Adrenal gland (tissue), 9 donors: ENCODE measurements at regions not wholly inside any gene's neighbourhood (a gene's known extent, or its start where the extent isn't known, plus 50 kb on each side); places are given as distances from the start of the nearest gene placed in this dataset.
"Not testable (repeated sequence)": the region's sequence is repeated elsewhere in the genome, so short reads cannot be mapped to it uniquely, and the experiment has no call there.

Source experiments
- DNase-seq, 7 donors: peaks; one replicate each; pipeline ENCODE4 v3.0.0-alpha.2; 2019 to 2020
- H3K27ac ChIP-seq, 5 donors: fragments of 200-600 bp; sonication (generic) in 4 of 5; 1 replicate in 3 of 5; 2 replicates in 2 of 5; pipeline versions ENCODE4 v1.5.1 to v1.8.0; 2016 to 2020; ENCODE audit warnings: mild to moderate bottlenecking in 1 of 5
- H3K27me3 ChIP-seq: fragments of 200-600 bp; 2 replicates; pipeline ENCODE4 v1.8.0; 2021
- H3K36me3 ChIP-seq, 2 donors: fragments of 200-600 bp; replicated peaks in 1 of 2; 1 replicate in 1 of 2; 2 replicates in 1 of 2; pipeline versions ENCODE4 v1.5.1 to v1.8.0; 2018 to 2022
- H3K4me1 ChIP-seq, 2 donors: fragments of 200-600 bp; replicated peaks in 1 of 2; 1 replicate in 1 of 2; 2 replicates in 1 of 2; pipeline versions ENCODE4 v1.5.1 to v1.8.0; 2018 to 2021
- H3K4me3 ChIP-seq, 4 donors: fragments of 200-600 bp; sonication (generic) in 3 of 4; one replicate each; pipeline ENCODE4 v1.5.1; 2016 to 2018
- H3K9me3 ChIP-seq, 3 donors: fragments of 200-600 bp; sonication (generic) in 1 of 3; replicated peaks in 1 of 3; 1 replicate in 2 of 3; 2 replicates in 1 of 3; pipeline versions ENCODE4 v1.5.1 to v1.8.0; 2016 to 2021
- CTCF ChIP-seq, 6 experiments: fragments of 450-650 bp in 4 of 6; fragments of 200-600 bp in 2 of 6; sonication (generic) in 1 of 6; IDR thresholded peaks; 1 replicate in 5 of 6; 2 replicates in 1 of 6; pipeline versions ENCODE4 v1.5.1 to v1.8.0; 2016 to 2021; ENCODE audit warnings: antibody characterized with exemption in 6 of 6, mild to moderate bottlenecking in 2 of 6, moderate library complexity in 1 of 6
- POLR2A ChIP-seq, 2 donors: fragments of 450-650 bp; IDR thresholded peaks; one replicate each; pipeline ENCODE4 v1.6.1; 2017; ENCODE audit warnings: antibody characterized with exemption in 2 of 2, mild to moderate bottlenecking in 2 of 2, moderate library complexity in 1 of 2
- WGBS, 4 donors: extraction: QIAGEN DNeasy Blood & Tissue Kit in 2 of 4; methylation state at CpG; one replicate each; pipeline versions ENCODE4 v1.1.5 to v1.1.7; 2013 to 2017; 5-methylcytosine and 5-hydroxymethylcytosine counted together
- intact Hi-C, 2 donors: fragments of 100-400 bp; cut with DNase I; formaldehyde crosslinking; loops; one replicate each; pipeline versions ENCODE4 v1.14.1 to v1.15.0; 2022 to 2023
- donor health status: healthy with polysubstance abuse.
- donor health status: Bipolar disorder and iron deficiency.
- donor health status: DM: yes; HTN: yes; CAD: no.
- donor health status: DM: no; HTN: no; CAD: no.
- donor health status: DM: no; HTN: no; CAD: no.

- DNase-seq = no peak
- H3K4me1 ChIP-seq = no peaks in the 10 kb centered on the region
- H3K27ac ChIP-seq = no peak overlapping the region
- H3K36me3 ChIP-seq = no peaks in the 10 kb centered on the region
- no peaks in the 10 kb centered on the region for H3K27me3 ChIP-seq
- TF ChIP-seq CTCF (IDR thresholded peaks at IDR 0.05) (no peak), POLR2A (IDR thresholded peaks at IDR 0.05) (no peak)
- 89 to 94% (median 92%) methylated on average over 5 of the region's 5 CpGs for WGBS, 4 donors
- no peaks in the 10 kb centered on the region for H3K9me3 ChIP-seq
- H3K4me3 ChIP-seq = no peak overlapping the region
- intact Hi-C loops = no loop called here
These were observed 509.0 kb upstream of the SLC39A10 start for GRCh38 chr2:195148004-195148403.

DNA sequence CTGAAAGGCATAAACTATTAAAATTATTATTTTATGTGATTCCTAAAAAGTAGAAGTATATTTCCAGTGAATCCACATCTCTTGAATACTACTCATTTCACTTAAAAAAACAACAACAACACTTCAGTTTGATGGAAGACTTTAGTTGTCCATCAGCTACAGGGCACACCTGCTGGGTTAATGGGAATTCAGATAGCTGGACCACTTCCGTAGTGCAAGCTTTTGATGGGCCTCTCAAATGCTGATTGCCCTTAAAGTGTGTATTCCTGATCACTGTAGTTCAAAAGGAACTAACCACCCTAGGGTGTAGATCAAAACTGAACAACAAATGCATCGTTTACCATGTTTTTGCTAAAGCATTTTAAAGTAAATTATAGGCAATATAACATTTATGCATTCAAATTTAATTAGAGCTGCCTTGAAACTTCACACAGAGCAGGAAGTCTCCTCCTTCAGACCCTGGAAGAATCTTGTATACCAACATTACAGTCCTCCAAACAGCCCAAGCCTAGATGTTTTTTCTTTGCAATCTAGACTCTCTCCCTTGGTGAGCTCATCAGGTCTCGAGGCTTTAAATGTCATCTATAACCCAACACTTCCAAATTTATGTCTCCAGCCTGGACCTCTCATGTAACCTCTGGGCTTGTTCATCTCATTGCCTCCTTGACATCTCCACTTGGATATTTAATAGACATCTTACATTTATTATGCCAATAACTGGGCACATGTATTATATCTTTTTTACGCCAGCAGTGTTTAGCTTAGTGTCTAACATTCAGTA, 510.1 kb upstream of the SLC39A10 start:
- intact Hi-C loops = no loop called here
- Histone ChIP-seq H3K27ac (no peak overlapping the region), H3K9me3 (no peaks in the 10 kb centered on the region), H3K27me3 (no peaks in the 10 kb centered on the region), H3K36me3 (no peaks in the 10 kb centered on the region), H3K4me3 (no peak overlapping the region), H3K4me1 (no peaks in the 10 kb centered on the region)
- TF ChIP-seq CTCF (IDR thresholded peaks at IDR 0.05) = no peak
- no peak for TF ChIP-seq POLR2A (IDR thresholded peaks at IDR 0.05)
- DNase-seq = no peak
- 79 to 88% (median 82%) methylated on average over 4 of the region's 4 CpGs for WGBS, 4 donors

GRCh38 chr2:195138435-195138834, 518.6 kb upstream of the SLC39A10 start:
- H3K4me1 ChIP-seq = no peaks in the 10 kb centered on the region
- DNase-seq = no peak

DNA sequence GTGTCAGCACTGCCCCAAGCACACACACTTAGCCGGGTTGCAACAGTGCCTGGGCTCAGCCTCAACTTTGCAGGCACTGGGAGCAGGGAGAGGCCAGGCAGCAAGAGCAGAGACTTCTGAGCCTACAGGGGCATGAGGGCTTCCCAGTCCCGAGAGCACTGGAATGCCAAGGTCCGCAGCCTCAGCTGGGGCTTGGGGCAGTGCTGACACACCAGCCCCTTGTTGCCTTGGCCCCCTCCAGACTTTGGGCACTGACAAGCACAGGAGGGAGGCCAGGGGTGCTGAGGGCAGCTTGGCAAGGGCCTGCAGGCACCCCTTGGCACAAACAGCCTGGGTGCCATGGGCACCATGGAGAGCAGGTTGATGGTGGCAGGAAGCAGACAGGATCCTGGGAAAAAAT, 531.1 kb upstream of the SLC39A10 start:
- H3K36me3 ChIP-seq, DNase-seq, H3K27ac ChIP-seq, H3K4me1 ChIP-seq, H3K9me3 ChIP-seq, H3K4me3 ChIP-seq, intact Hi-C loops, H3K27me3 ChIP-seq: not testable (repeated sequence)
- WGBS, 4 donors = 95 to 100% (median 100%) methylated on average over 2 to 3 of the region's 3 CpGs; no CpG with 5 or more reads in 1 of the 4 donors

More at GRCh38 chr2:195138435-195138834, 518.6 kb upstream of the SLC39A10 start:
- intact Hi-C loops = no loop called here
- Histone ChIP-seq H3K4me3 (no peak overlapping the region), H3K27me3 (no peaks in the 10 kb centered on the region), H3K36me3 (no peaks in the 10 kb centered on the region), H3K9me3 (no peaks in the 10 kb centered on the region), H3K27ac (no peak overlapping the region)
- WGBS, 4 donors = 87 to 91% (median 90%) methylated on average over 7 of the region's 7 CpGs
- no peak for TF ChIP-seq POLR2A (IDR thresholded peaks at IDR 0.05)
- TF ChIP-seq CTCF (IDR thresholded peaks at IDR 0.05) = no peak
